Endothelial cell of umbilical vein (primary cell): ENCODE measurements at regions not wholly inside any gene's neighbourhood (a gene's known extent, or its start where the extent isn't known, plus 50 kb on each side); places are given as distances from the start of the nearest gene placed in this dataset.

Experiments used
- BruUV-seq: library from RNA; stranded (reverse); fragments of 400-500 nt; replicated peaks from 2 replicates; lab custom pipeline; 2021; lab: Mats Ljungman, UMichigan
- CTCF ChIA-PET: fragments of 300-600, 350-600 bp; sonication (Branson Sonifier 250); formaldehyde crosslinking; loops from one replicate; lab custom pipeline; 2021; ENCODE audit warnings: antibody characterized with exemption, inconsistent platforms; lab: Charles Lee
- POLR2A ChIA-PET: fragments of 300-600, 350-600 bp; sonication (Branson Sonifier 250); formaldehyde crosslinking; loops from one replicate; lab custom pipeline; 2021; ENCODE audit warnings: antibody characterized with exemption, inconsistent platforms; lab: Charles Lee
- DNase-seq: peaks from one replicate; pipeline ENCODE4 v3.0.0-alpha.2; 2011; ENCODE audit warnings: low read depth, low spot score
- FAIRE-seq: peaks from 2 replicates; lab custom pipeline; 2011; peaks lifted over from hg19 to GRCh38; lab: Jason Lieb, UNC
- H2AFZ ChIP-seq: 2 replicates; pipeline ENCODE4 v1.6.0; 2012; ENCODE audit warnings: low read depth, low read length, control low read depth, inconsistent platforms
- H3K27ac ChIP-seq: 2 replicates; pipeline ENCODE4 v1.5.1; 2011; ENCODE audit warnings: low read depth, mild to moderate bottlenecking, control low read depth, low read length, moderate library complexity; ENCODE audit not compliant: insufficient read depth
- H3K27me3 ChIP-seq, 2 experiments: 2 replicates each; pipeline versions ENCODE4 v1.6.0 to v1.6.1; 2011; ENCODE audit warnings: low read length in 2 of 2, mixed read lengths in 1 of 2; ENCODE audit not compliant: control insufficient read depth in 2 of 2, insufficient read depth in 2 of 2
- H3K36me3 ChIP-seq, 2 experiments: 2 replicates in 1 of 2; 3 replicates in 1 of 2; pipeline ENCODE4 v1.5.1; 2011; ENCODE audit warnings: low read length in 2 of 2, mild to moderate bottlenecking in 1 of 2, moderate library complexity in 1 of 2; ENCODE audit not compliant: control insufficient read depth in 2 of 2, insufficient read depth in 2 of 2; ENCODE audit errors: extremely low read depth in 1 of 2
- H3K4me1 ChIP-seq: 3 replicates; pipeline ENCODE4 v1.5.1; 2011; ENCODE audit warnings: mild to moderate bottlenecking, low read length; ENCODE audit not compliant: control insufficient read depth, insufficient read depth; ENCODE audit errors: extremely low read depth
- H3K4me2 ChIP-seq: 2 replicates; pipeline ENCODE4 v1.6.1; 2011; ENCODE audit warnings: low read length, control low read depth, mixed read lengths; ENCODE audit not compliant: insufficient read depth
- H3K4me3 ChIP-seq, 3 experiments: fragments of 200-600 bp in 1 of 3; sonication (generic), shearing (Covaris generic) in 1 of 3; replicated peaks in 1 of 3; 2 replicates each; pipeline ENCODE4 v1.5.1; 2011 to 2016; ENCODE audit warnings: control low read depth in 3 of 3, low read length in 3 of 3, mild to moderate bottlenecking in 2 of 3, inconsistent platforms in 1 of 3, low read depth in 1 of 3, moderate library complexity in 1 of 3; ENCODE audit not compliant: insufficient read depth in 1 of 3
- H3K79me2 ChIP-seq: 2 replicates; pipeline ENCODE4 v1.6.0; 2012; ENCODE audit warnings: low read length, inconsistent platforms; ENCODE audit not compliant: control insufficient read depth, insufficient read depth
- H3K9ac ChIP-seq: replicated peaks from 2 replicates; pipeline ENCODE3; 2011; ENCODE audit warnings: low read length, control low read depth; ENCODE audit not compliant: insufficient read depth; ENCODE audit errors: extremely low read depth
- H3K9me1 ChIP-seq: replicated peaks from 3 replicates; pipeline ENCODE4 v1.6.0; 2011; ENCODE audit warnings: mild to moderate bottlenecking, low read length; ENCODE audit not compliant: control insufficient read depth, insufficient read depth; ENCODE audit errors: extremely low read depth
- H3K9me3 ChIP-seq: replicated peaks from 2 replicates; pipeline ENCODE4 v1.5.1; 2012; ENCODE audit warnings: low read length, inconsistent platforms; ENCODE audit not compliant: control insufficient read depth, insufficient read depth
- H4K20me1 ChIP-seq: replicated peaks from 2 replicates; pipeline ENCODE3; 2011; ENCODE audit warnings: mild to moderate bottlenecking, low read length; ENCODE audit not compliant: control insufficient read depth, insufficient read depth; ENCODE audit errors: extremely low read depth
- CTCF ChIP-seq, 2 donors: IDR thresholded peaks; 1 replicate in 1 of 2; 2 replicates in 1 of 2; pipeline ENCODE4 v1.5.1; 2011; ENCODE audit warnings: low read length in 2 of 2, mild to moderate bottlenecking in 2 of 2, moderate library complexity in 2 of 2, control low read depth in 1 of 2, inconsistent platforms in 1 of 2, low read depth in 1 of 2; ENCODE audit not compliant: insufficient read depth in 1 of 2; ENCODE audit errors: extremely low read depth in 1 of 2
- EZH2 ChIP-seq: IDR thresholded peaks from 2 replicates; pipeline ENCODE4 v1.6.1; 2012; ENCODE audit warnings: borderline replicate concordance, low read depth, mild to moderate bottlenecking, moderate library complexity, low read length, inconsistent platforms; ENCODE audit not compliant: severe bottlenecking
- JUN ChIP-seq: IDR thresholded peaks from 2 replicates; pipeline ENCODE4 v1.6.1; 2011; ENCODE audit warnings: borderline replicate concordance, low read depth; ENCODE audit not compliant: insufficient read length, insufficient read depth
- MAX ChIP-seq: IDR thresholded peaks from 2 replicates; pipeline ENCODE4 v1.6.1; 2011; ENCODE audit not compliant: insufficient read depth, insufficient read length
- dilution Hi-C: fragments of 300-500 bp; cut with MboI; formaldehyde crosslinking; loops from one replicate; pipeline ENCODE4 v1.15.0; 2019; ENCODE audit warnings: low sequenced_read_pairs; ENCODE audit not compliant: extremely low pct_ligation_motif_present
- intact Hi-C: fragments of 100-400 bp; cut with micrococcal nuclease; formaldehyde crosslinking; loops from one replicate; pipeline ENCODE4 v1.10.0; 2022

GRCh38 chr2:16121231-16121985 lies 181.1 kb downstream of the MYCN start:
- CTCF ChIA-PET = no interaction called here
- DNase-seq (no peak), FAIRE-seq (no peak)
- H4K20me1 ChIP-seq = no peaks in the 10 kb centered on the region
- H3K9ac ChIP-seq = no peak overlapping the region
- no peak overlapping the region for H2AFZ ChIP-seq
- BruUV-seq = no TSS peak
- no peaks in the 10 kb centered on the region for H3K9me1 ChIP-seq
- POLR2A ChIA-PET = no interaction called here
- H3K36me3 ChIP-seq = no peaks in the 10 kb centered on the region
- H3K27me3 ChIP-seq = no peaks in the 10 kb centered on the region
- no peaks in the 10 kb centered on the region for H3K4me1 ChIP-seq
- H3K79me2 ChIP-seq = no peaks in the 10 kb centered on the region
- no peak overlapping the region for H3K4me2 ChIP-seq
- intact Hi-C loops (no loop called here), dilution Hi-C loops (no loop called here)
- no peak overlapping the region for H3K4me3 ChIP-seq
- TF ChIP-seq CTCF (IDR thresholded peaks at IDR 0.05; ENCODE audit: extremely low read depth in 1 of 2, insufficient read depth in 1 of 2, low read depth in 1 of 2, low read length in 2 of 2) (no peak), MAX (no peak), EZH2 (no peak), JUN (no peak)
- H3K27ac ChIP-seq = no peak overlapping the region
- peaks cover 1% of the 10 kb centered on the region for H3K9me3 ChIP-seq
